WTC11 (cell line): ENCODE measurements at regions not wholly inside any gene's neighbourhood (a gene's known extent, or its start where the extent isn't known, plus 50 kb on each side); places are given as distances from the start of the nearest gene placed in this dataset.

ENCODE experiments used
- ATAC-seq: fragments of 200-7000 bp; cut with Tn5 transposase; 2 replicates; pipeline ENCODE4 v1.10.0; 2021; ENCODE audit warnings: mild to moderate bottlenecking, moderate library complexity
- CTCF ChIA-PET: fragments of 300-600 bp; sonication (Branson Sonifier 250); formaldehyde crosslinking; loops from one replicate; lab custom pipeline; 2021; ENCODE audit warnings: antibody characterized with exemption; lab: Charles Lee
- POLR2A ChIA-PET: fragments of 350-600 bp; sonication (Branson Sonifier 250); formaldehyde crosslinking; loops from one replicate; lab custom pipeline; 2021; ENCODE audit warnings: antibody characterized with exemption; lab: Charles Lee
- DNase-seq: peaks from one replicate; pipeline ENCODE4 v3.0.0; 2021; ENCODE audit warnings: low spot score
- H3K27ac Mint-ChIP-seq: 2 replicates; pipeline ENCODE4 v1.8.0; 2021; ENCODE audit warnings: mixed read lengths
- H3K27me3 Mint-ChIP-seq: 2 replicates; pipeline ENCODE4 v1.8.0; 2021; ENCODE audit warnings: low read depth, mild to moderate bottlenecking, moderate library complexity, mixed read lengths
- H3K36me3 Mint-ChIP-seq: 2 replicates; pipeline ENCODE4 v1.8.0; 2021; ENCODE audit warnings: mixed read lengths
- H3K4me1 Mint-ChIP-seq: 2 replicates; pipeline ENCODE4 v1.8.0; 2022; ENCODE audit warnings: mixed read lengths
- H3K4me3 Mint-ChIP-seq: 2 replicates; pipeline ENCODE4 v1.8.0; 2021; ENCODE audit warnings: mild to moderate bottlenecking, moderate library complexity, mixed read lengths
- H3K9me3 Mint-ChIP-seq: 2 replicates; pipeline ENCODE4 v1.8.0; 2021; ENCODE audit warnings: mixed read lengths
- ATF1 ChIP-seq: sonication (generic); formaldehyde crosslinking; IDR thresholded peaks from 2 replicates; pipeline ENCODE4 v1.8.1; 2023; ENCODE audit warnings: mild to moderate bottlenecking, moderate library complexity, missing genetic modification reagents
- CBFB ChIP-seq: sonication (generic); formaldehyde crosslinking; IDR thresholded peaks from 2 replicates; pipeline ENCODE4 v1.8.1; 2022; ENCODE audit warnings: mild to moderate bottlenecking, low read depth, missing genetic modification reagents
- EMX1 ChIP-seq: fragments of 250-450 bp; sonication (Bioruptor Pico); IDR thresholded peaks from 2 replicates; pipeline ENCODE4 v1.8.0; 2021; ENCODE audit warnings: mild to moderate bottlenecking
- FOXJ3 ChIP-seq: sonication (generic); formaldehyde crosslinking; IDR thresholded peaks from 2 replicates; pipeline ENCODE4 v1.9.0; 2021; ENCODE audit warnings: missing genetic modification reagents, mild to moderate bottlenecking, borderline replicate concordance
- GTF2I ChIP-seq: fragments of 250-450 bp; sonication (Bioruptor Pico); conservative IDR thresholded peaks from 2 replicates; pipeline ENCODE4 v1.4.0; 2021; ENCODE audit warnings: mild to moderate bottlenecking
- NR2C2 ChIP-seq: sonication (generic); formaldehyde crosslinking; IDR thresholded peaks from 2 replicates; pipeline ENCODE4 v1.8.0; 2022; ENCODE audit warnings: mild to moderate bottlenecking, missing genetic modification reagents
- OVOL2 ChIP-seq: fragments of 250-450 bp; sonication (Bioruptor Pico); IDR thresholded peaks from 2 replicates; pipeline ENCODE4 v1.9.0; 2021; ENCODE audit warnings: mild to moderate bottlenecking, borderline replicate concordance
- SMAD4 ChIP-seq: sonication (generic); formaldehyde crosslinking; IDR thresholded peaks from 2 replicates; pipeline ENCODE4 v1.8.0; 2022; ENCODE audit warnings: mild to moderate bottlenecking, missing genetic modification reagents
- SP1 ChIP-seq: sonication (generic); formaldehyde crosslinking; conservative IDR thresholded peaks from 2 replicates; pipeline ENCODE4 v1.8.1; 2022; ENCODE audit warnings: missing genetic modification reagents
- TEAD4 ChIP-seq: sonication (generic); formaldehyde crosslinking; IDR thresholded peaks from 2 replicates; pipeline ENCODE4 v1.8.0; 2022; ENCODE audit warnings: mild to moderate bottlenecking, missing genetic modification reagents
- ZBTB21 ChIP-seq: sonication (generic); formaldehyde crosslinking; IDR thresholded peaks from 2 replicates; pipeline ENCODE4 v1.8.1; 2023; ENCODE audit warnings: mild to moderate bottlenecking, missing genetic modification reagents, borderline replicate concordance
- ZNF263 ChIP-seq: sonication (generic); formaldehyde crosslinking; IDR thresholded peaks from 2 replicates; pipeline ENCODE4 v1.8.1; 2022; ENCODE audit warnings: low read depth, mild to moderate bottlenecking, moderate library complexity, missing genetic modification reagents
- ZNF512 ChIP-seq: sonication (generic); formaldehyde crosslinking; IDR thresholded peaks from 2 replicates; pipeline ENCODE4 v1.8.1; 2022; ENCODE audit warnings: missing genetic modification reagents, borderline replicate concordance
- TF ChIP-seq, protein P1 (sequence below): sonication (generic); formaldehyde crosslinking; conservative IDR thresholded peaks from 2 replicates; pipeline ENCODE4 v1.8.1; 2022; ENCODE audit warnings: mild to moderate bottlenecking, missing genetic modification reagents
- TF ChIP-seq, protein P2 (sequence below): fragments of 250-450 bp; sonication (Bioruptor Pico); conservative IDR thresholded peaks from 2 replicates; pipeline ENCODE4 v1.9.0; 2021; ENCODE audit warnings: mild to moderate bottlenecking
- TF ChIP-seq, protein P3 (sequence below): sonication (generic); formaldehyde crosslinking; conservative IDR thresholded peaks from 2 replicates; pipeline ENCODE4 v1.8.1; 2023; ENCODE audit warnings: mild to moderate bottlenecking, low read depth, missing genetic modification reagents, moderate library complexity
- TF ChIP-seq, protein P4 (sequence below): fragments of 200-600 bp; IDR thresholded peaks from 2 replicates; pipeline ENCODE4 v1.8.0; 2022; ENCODE audit warnings: antibody characterized with exemption
- TF ChIP-seq, protein P5 (sequence below): fragments of 250-450 bp; sonication (Bioruptor Pico); IDR thresholded peaks from 2 replicates; pipeline ENCODE4 v1.9.0; 2021; ENCODE audit warnings: mild to moderate bottlenecking, borderline replicate concordance
- TF ChIP-seq, protein P6 (sequence below): sonication (generic); formaldehyde crosslinking; IDR thresholded peaks from 2 replicates; pipeline ENCODE4 v1.8.1; 2023; ENCODE audit warnings: mild to moderate bottlenecking, missing genetic modification reagents, moderate library complexity
- TF ChIP-seq, protein P7 (sequence below): sonication (generic); formaldehyde crosslinking; IDR thresholded peaks from 2 replicates; pipeline ENCODE4 v1.8.1; 2022; ENCODE audit warnings: mild to moderate bottlenecking, missing genetic modification reagents, moderate library complexity, borderline replicate concordance

DNA sequence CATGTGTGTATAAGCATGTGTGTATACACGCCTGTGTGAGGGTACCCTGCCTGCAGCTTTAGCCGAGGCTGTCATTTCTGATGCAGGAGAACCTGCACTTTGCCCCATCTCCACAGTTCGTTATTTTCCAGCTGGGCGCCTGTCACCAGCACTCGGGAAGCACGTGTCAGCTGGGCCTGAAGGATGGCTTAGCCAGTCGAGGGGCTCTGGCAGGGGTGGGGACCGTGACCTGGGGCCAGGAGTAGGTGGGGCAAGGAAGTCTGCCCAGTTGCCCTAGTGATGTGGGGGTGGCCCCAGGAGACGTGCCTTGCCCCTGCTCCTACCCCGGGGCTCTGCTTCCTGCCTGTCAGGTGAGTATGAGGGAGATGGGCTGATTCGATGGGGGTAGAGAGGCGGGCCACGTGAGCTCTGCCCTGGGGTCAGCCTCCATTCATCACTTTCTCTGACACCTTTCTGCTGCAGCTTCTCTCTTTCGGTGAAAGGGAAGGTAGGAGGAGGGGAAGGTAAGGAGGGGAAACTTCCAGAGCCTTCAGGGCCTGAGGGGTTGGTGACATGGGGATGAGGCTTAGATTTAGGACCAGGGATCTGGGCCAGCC is 130.6 kb upstream of the SKOR2 start:
- no peaks in the 10 kb centered on the region for H3K36me3 Mint-ChIP-seq
- CTCF ChIA-PET, result interaction anchor here (2.3 kb wide), 1 partner anchor 16 kb away, joined by 11 read pairs; no protein-coding TSS in a partner anchor
- DNase-seq, result no peak
- H3K9me3 Mint-ChIP-seq, result peaks cover 11% of the 10 kb centered on the region; the same call in 1 of the 2 replicates
- H3K27ac Mint-ChIP-seq, result no peak overlapping the region
- no peak for ATAC-seq
- POLR2A ChIA-PET, result no interaction called here
- H3K4me1 Mint-ChIP-seq, result peaks cover 3% of the 10 kb centered on the region; the same call in 1 of the 2 replicates
- no peak overlapping the region for H3K4me3 Mint-ChIP-seq
- H3K27me3 Mint-ChIP-seq, result no peaks in the 10 kb centered on the region; the same call in none of the 2 replicates
- TF ChIP-seq, protein P1, sequence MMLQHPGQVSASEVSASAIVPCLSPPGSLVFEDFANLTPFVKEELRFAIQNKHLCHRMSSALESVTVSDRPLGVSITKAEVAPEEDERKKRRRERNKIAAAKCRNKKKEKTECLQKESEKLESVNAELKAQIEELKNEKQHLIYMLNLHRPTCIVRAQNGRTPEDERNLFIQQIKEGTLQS (CRISPR knock-in tag), result no peak
- TF ChIP-seq SP1 (CRISPR knock-in tag) (no peak), FOXJ3 (no peak), NR2C2 (CRISPR knock-in tag) (no peak), GTF2I (no peak), ZNF512 (CRISPR knock-in tag) (no peak), TEAD4 (no peak), ZNF263 (no peak), CBFB (no peak), OVOL2 (CRISPR knock-in tag) (no peak), ZBTB21 (CRISPR knock-in tag) (no peak), SMAD4 (CRISPR knock-in tag) (no peak), ATF1 (CRISPR knock-in tag) (no peak), EMX1 (CRISPR knock-in tag) (no peak)
- TF ChIP-seq, protein P2, sequence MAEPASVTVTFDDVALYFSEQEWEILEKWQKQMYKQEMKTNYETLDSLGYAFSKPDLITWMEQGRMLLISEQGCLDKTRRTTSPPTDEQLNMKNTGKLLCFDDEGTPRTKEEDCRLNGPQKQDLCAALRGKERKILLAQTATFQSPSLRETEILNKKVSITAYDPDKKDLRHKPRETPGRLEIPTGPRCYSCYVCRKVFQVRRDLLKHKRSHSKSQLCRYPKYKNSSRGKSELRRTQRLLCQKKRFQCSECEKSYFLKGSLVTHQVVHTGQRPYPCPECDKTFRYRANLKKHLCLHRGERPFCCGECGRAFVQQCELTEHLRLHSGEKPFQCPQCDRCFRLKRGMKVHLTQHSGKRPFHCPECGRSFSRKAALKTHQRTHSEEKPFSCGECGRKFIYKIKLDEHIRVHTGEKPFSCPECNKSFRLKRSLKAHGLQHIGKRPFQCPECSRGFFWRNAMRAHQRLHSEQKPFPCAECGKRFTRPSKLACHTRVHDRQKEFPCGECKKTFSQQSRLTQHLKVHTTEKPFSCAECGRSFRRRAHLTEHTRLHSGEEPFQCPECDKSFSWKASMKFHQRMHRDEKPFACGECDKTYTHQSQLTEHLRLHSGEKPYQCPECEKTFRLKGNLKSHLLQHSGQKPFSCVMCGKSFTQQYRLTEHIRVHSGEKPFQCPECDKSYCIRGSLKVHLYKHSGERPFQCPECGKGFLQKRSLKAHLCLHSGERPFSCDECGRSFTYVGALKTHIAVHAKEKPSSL (CRISPR knock-in tag), result no peak
- TF ChIP-seq, protein P3, sequence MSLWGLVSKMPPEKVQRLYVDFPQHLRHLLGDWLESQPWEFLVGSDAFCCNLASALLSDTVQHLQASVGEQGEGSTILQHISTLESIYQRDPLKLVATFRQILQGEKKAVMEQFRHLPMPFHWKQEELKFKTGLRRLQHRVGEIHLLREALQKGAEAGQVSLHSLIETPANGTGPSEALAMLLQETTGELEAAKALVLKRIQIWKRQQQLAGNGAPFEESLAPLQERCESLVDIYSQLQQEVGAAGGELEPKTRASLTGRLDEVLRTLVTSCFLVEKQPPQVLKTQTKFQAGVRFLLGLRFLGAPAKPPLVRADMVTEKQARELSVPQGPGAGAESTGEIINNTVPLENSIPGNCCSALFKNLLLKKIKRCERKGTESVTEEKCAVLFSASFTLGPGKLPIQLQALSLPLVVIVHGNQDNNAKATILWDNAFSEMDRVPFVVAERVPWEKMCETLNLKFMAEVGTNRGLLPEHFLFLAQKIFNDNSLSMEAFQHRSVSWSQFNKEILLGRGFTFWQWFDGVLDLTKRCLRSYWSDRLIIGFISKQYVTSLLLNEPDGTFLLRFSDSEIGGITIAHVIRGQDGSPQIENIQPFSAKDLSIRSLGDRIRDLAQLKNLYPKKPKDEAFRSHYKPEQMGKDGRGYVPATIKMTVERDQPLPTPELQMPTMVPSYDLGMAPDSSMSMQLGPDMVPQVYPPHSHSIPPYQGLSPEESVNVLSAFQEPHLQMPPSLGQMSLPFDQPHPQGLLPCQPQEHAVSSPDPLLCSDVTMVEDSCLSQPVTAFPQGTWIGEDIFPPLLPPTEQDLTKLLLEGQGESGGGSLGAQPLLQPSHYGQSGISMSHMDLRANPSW (CRISPR knock-in tag), result no peak
- TF ChIP-seq, protein P4, sequence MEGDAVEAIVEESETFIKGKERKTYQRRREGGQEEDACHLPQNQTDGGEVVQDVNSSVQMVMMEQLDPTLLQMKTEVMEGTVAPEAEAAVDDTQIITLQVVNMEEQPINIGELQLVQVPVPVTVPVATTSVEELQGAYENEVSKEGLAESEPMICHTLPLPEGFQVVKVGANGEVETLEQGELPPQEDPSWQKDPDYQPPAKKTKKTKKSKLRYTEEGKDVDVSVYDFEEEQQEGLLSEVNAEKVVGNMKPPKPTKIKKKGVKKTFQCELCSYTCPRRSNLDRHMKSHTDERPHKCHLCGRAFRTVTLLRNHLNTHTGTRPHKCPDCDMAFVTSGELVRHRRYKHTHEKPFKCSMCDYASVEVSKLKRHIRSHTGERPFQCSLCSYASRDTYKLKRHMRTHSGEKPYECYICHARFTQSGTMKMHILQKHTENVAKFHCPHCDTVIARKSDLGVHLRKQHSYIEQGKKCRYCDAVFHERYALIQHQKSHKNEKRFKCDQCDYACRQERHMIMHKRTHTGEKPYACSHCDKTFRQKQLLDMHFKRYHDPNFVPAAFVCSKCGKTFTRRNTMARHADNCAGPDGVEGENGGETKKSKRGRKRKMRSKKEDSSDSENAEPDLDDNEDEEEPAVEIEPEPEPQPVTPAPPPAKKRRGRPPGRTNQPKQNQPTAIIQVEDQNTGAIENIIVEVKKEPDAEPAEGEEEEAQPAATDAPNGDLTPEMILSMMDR, result no peak
- TF ChIP-seq, protein P5, sequence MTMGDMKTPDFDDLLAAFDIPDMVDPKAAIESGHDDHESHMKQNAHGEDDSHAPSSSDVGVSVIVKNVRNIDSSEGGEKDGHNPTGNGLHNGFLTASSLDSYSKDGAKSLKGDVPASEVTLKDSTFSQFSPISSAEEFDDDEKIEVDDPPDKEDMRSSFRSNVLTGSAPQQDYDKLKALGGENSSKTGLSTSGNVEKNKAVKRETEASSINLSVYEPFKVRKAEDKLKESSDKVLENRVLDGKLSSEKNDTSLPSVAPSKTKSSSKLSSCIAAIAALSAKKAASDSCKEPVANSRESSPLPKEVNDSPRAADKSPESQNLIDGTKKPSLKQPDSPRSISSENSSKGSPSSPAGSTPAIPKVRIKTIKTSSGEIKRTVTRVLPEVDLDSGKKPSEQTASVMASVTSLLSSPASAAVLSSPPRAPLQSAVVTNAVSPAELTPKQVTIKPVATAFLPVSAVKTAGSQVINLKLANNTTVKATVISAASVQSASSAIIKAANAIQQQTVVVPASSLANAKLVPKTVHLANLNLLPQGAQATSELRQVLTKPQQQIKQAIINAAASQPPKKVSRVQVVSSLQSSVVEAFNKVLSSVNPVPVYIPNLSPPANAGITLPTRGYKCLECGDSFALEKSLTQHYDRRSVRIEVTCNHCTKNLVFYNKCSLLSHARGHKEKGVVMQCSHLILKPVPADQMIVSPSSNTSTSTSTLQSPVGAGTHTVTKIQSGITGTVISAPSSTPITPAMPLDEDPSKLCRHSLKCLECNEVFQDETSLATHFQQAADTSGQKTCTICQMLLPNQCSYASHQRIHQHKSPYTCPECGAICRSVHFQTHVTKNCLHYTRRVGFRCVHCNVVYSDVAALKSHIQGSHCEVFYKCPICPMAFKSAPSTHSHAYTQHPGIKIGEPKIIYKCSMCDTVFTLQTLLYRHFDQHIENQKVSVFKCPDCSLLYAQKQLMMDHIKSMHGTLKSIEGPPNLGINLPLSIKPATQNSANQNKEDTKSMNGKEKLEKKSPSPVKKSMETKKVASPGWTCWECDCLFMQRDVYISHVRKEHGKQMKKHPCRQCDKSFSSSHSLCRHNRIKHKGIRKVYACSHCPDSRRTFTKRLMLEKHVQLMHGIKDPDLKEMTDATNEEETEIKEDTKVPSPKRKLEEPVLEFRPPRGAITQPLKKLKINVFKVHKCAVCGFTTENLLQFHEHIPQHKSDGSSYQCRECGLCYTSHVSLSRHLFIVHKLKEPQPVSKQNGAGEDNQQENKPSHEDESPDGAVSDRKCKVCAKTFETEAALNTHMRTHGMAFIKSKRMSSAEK (CRISPR knock-in tag), result no peak
- TF ChIP-seq, protein P6, sequence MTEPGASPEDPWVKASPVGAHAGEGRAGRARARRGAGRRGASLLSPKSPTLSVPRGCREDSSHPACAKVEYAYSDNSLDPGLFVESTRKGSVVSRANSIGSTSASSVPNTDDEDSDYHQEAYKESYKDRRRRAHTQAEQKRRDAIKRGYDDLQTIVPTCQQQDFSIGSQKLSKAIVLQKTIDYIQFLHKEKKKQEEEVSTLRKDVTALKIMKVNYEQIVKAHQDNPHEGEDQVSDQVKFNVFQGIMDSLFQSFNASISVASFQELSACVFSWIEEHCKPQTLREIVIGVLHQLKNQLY (CRISPR knock-in tag), result no peak
- TF ChIP-seq, protein P7, sequence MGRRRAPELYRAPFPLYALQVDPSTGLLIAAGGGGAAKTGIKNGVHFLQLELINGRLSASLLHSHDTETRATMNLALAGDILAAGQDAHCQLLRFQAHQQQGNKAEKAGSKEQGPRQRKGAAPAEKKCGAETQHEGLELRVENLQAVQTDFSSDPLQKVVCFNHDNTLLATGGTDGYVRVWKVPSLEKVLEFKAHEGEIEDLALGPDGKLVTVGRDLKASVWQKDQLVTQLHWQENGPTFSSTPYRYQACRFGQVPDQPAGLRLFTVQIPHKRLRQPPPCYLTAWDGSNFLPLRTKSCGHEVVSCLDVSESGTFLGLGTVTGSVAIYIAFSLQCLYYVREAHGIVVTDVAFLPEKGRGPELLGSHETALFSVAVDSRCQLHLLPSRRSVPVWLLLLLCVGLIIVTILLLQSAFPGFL (CRISPR knock-in tag), result no peak
